OCI-LY7 (cell line): ENCODE measurements at regions not wholly inside any gene's neighbourhood (a gene's known extent, or its start where the extent isn't known, plus 50 kb on each side); places are given as distances from the start of the nearest gene placed in this dataset.

Experiments used
- BruUV-seq: library from RNA; stranded (reverse); fragments of 400-500 nt; replicated peaks from 2 replicates; lab custom pipeline; 2021; lab: Mats Ljungman, UMichigan
- CTCF ChIA-PET: fragments of 300-600 bp; sonication (Branson Sonifier 250); formaldehyde crosslinking; loops from one replicate; lab custom pipeline; 2022; ENCODE audit warnings: antibody characterized with exemption; ENCODE audit not compliant: unreplicated experiment; lab: Charles Lee
- POLR2A ChIA-PET: fragments of 300-600 bp; sonication (Branson Sonifier 250); formaldehyde crosslinking; loops from one replicate; lab custom pipeline; 2022; ENCODE audit warnings: antibody characterized with exemption; lab: Charles Lee
- DNase-seq: peaks from one replicate; pipeline ENCODE4 v3.0.0-alpha.2; 2015; ENCODE audit warnings: low spot score
- H2AFZ ChIP-seq: fragments of 200-600 bp; sonication (generic), shearing (Covaris generic); 2 replicates; pipeline ENCODE4 v1.6.1; 2014; ENCODE audit warnings: mild to moderate bottlenecking, antibody characterized with exemption, low read length, moderate library complexity
- H3K27ac ChIP-seq: fragments of 200-600 bp; sonication (generic); 2 replicates; pipeline ENCODE4 v1.5.1; 2014; ENCODE audit warnings: mixed run types, low read depth, mild to moderate bottlenecking, moderate library complexity, low read length, inconsistent platforms; ENCODE audit not compliant: poor library complexity, severe bottlenecking
- H3K36me3 ChIP-seq: fragments of 200-600 bp; sonication (generic); 2 replicates; pipeline ENCODE4 v1.6.1; 2014; ENCODE audit warnings: mild to moderate bottlenecking, antibody characterized with exemption, low read length, moderate library complexity, mixed read lengths; ENCODE audit not compliant: insufficient read depth
- H3K4me1 ChIP-seq: fragments of 200-600 bp; sonication (generic); 2 replicates; pipeline ENCODE4 v1.5.1; 2014; ENCODE audit warnings: mild to moderate bottlenecking, low read length; ENCODE audit not compliant: insufficient read depth, poor library complexity, severe bottlenecking
- H3K4me2 ChIP-seq: fragments of 200-600 bp; sonication (generic); 2 replicates; pipeline ENCODE4 v1.6.1; 2014; ENCODE audit warnings: mild to moderate bottlenecking, low read length
- H3K4me3 ChIP-seq: fragments of 200-600 bp; sonication (generic); 2 replicates; pipeline ENCODE4 v1.5.1; 2014; ENCODE audit warnings: mild to moderate bottlenecking, low read depth, low read length; ENCODE audit not compliant: poor library complexity, severe bottlenecking
- H3K79me2 ChIP-seq: fragments of 200-600 bp; sonication (generic); 2 replicates; pipeline ENCODE4 v1.6.1; 2016; ENCODE audit warnings: low read depth, mild to moderate bottlenecking, low read length, moderate library complexity, mixed read lengths; ENCODE audit not compliant: insufficient read depth
- H3K9me2 ChIP-seq: fragments of 200-600 bp; sonication (generic); 2 replicates; pipeline ENCODE4 v1.6.1; 2016; ENCODE audit warnings: mild to moderate bottlenecking, low read length, mixed read lengths; ENCODE audit not compliant: insufficient read depth
- H3K9me3 ChIP-seq: fragments of 200-600 bp; sonication (generic); 2 replicates; pipeline ENCODE4 v1.6.1; 2014; ENCODE audit warnings: mild to moderate bottlenecking, mixed run types, low read length, mixed read lengths
- H4K20me1 ChIP-seq: fragments of 200-600 bp; sonication (generic); 2 replicates; pipeline ENCODE4 v1.6.1; 2014; ENCODE audit warnings: mild to moderate bottlenecking, antibody characterized with exemption, low read length, moderate library complexity, mixed read lengths; ENCODE audit not compliant: insufficient read depth
- EZH2phosphoT487 ChIP-seq: fragments of 200-600 bp; sonication (generic); IDR thresholded peaks from 2 replicates; pipeline ENCODE4 v1.6.1; 2018; ENCODE audit warnings: low read depth, borderline replicate concordance, mild to moderate bottlenecking, mixed run types, antibody characterized with exemption, low read length, moderate library complexity, mixed read lengths
- intact Hi-C: fragments of 100-400 bp; cut with micrococcal nuclease; formaldehyde crosslinking; loops from one replicate; pipeline ENCODE4 v1.10.0; 2022; ENCODE audit not compliant: unreplicated experiment
- TF ChIP-seq, protein P1 (sequence below): fragments of 200-600 bp; sonication (generic); conservative IDR thresholded peaks from 2 replicates; pipeline ENCODE4 v1.5.1; 2014; ENCODE audit warnings: mild to moderate bottlenecking, antibody characterized with exemption, low read length, moderate library complexity, mixed read lengths

DNA sequence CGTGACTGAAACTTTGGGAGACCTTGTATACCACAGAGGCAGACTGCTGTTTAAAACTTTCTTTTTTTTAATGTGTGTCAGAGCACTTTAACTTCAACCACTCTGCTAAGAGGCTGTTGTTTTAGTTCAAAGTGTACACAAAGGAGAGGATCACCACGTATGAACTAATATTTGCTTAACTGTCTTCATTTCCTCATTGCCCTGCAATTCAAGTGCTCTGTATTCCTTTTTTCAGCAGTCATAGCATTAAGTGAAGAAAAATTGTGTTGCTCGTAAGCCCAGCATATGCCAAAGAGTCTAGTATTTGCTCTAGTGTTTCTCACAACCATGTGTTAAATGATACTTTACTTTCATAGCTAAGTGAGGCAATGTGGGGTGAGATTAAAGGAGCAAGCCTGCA lies 63.0 kb upstream of the HHIP start:
- POLR2A ChIA-PET = interaction anchor here (0.7 to 0.8 kb wide), 2 partner anchors 10 to 46 kb away, joined by 4 to 6 read pairs; no protein-coding TSS in a partner anchor

DNA sequence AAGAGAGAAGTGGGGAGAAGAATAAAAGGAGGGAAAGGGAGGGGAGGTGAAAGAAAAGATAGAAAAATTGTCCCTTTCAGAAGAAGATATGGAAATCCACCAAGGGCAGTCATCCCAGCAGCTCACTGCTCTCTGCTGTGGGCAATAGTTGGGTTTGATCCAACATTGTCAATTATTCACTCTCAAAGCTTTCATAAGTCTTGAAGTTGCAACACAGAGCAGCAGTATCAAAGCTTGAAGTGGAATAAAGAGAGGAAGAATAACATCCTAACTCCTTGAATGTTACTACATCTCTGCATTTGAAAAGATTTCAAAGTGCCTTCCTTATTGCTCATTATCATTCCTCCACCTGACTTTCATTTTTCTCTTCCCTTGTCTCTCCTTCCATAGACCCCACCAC lies 62.3 kb upstream of the HHIP start:
- ChIA-PET CTCF (no interaction called here), POLR2A (interaction anchor here (0.7 kb wide), 1 partner anchor 45 kb away, joined by 6 read pairs; no protein-coding TSS in a partner anchor)
- TF ChIP-seq, protein P1, sequence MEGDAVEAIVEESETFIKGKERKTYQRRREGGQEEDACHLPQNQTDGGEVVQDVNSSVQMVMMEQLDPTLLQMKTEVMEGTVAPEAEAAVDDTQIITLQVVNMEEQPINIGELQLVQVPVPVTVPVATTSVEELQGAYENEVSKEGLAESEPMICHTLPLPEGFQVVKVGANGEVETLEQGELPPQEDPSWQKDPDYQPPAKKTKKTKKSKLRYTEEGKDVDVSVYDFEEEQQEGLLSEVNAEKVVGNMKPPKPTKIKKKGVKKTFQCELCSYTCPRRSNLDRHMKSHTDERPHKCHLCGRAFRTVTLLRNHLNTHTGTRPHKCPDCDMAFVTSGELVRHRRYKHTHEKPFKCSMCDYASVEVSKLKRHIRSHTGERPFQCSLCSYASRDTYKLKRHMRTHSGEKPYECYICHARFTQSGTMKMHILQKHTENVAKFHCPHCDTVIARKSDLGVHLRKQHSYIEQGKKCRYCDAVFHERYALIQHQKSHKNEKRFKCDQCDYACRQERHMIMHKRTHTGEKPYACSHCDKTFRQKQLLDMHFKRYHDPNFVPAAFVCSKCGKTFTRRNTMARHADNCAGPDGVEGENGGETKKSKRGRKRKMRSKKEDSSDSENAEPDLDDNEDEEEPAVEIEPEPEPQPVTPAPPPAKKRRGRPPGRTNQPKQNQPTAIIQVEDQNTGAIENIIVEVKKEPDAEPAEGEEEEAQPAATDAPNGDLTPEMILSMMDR = no peak

More for the DNA sequence above, 63.0 kb upstream of the HHIP start:
- Histone ChIP-seq H3K4me3 (no peak overlapping the region), H3K79me2 (no peaks in the 10 kb centered on the region), H3K9me3 (no peaks in the 10 kb centered on the region), H4K20me1 (no peaks in the 10 kb centered on the region), H3K9me2 (no peaks in the 10 kb centered on the region), H3K4me1 (no peaks in the 10 kb centered on the region), H3K27ac (no peak overlapping the region), H3K36me3 (no peaks in the 10 kb centered on the region), H3K4me2 (no peak overlapping the region), H2AFZ (no peak overlapping the region)
- intact Hi-C loops = no loop called here
- DNase-seq = no peak
- TF ChIP-seq EZH2phosphoT487 = no peak
- TF ChIP-seq, protein P1 = no peak
- CTCF ChIA-PET = no interaction called here
- BruUV-seq = no TSS peak

DNA sequence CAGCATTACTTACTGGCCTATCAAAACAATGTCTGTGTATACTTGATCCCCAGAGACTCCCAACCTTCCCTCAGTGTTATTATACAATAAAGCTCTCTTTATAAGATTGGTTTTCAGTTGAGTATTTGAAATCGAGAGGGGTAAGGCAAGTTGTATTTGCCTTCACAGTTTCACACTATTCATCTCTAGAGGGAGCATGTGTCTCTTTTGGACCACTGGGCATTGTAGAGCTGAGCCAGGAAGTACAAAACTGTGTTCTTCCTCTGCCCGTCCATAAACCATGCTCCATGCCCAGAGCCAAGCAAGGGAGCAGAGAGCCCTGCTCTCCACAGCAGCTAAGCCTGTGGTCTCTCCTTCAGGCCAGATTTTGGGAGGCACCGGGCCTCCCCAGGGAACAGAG lies 61.5 kb upstream of the HHIP start:
- no peaks in the 10 kb centered on the region for H4K20me1 ChIP-seq
- H2AFZ ChIP-seq = no peak overlapping the region
- intact Hi-C loops = no loop called here
- H3K79me2 ChIP-seq = no peaks in the 10 kb centered on the region
- H3K36me3 ChIP-seq = no peaks in the 10 kb centered on the region
- H3K4me2 ChIP-seq = no peak overlapping the region
- DNase-seq = no peak
- no TSS peak for BruUV-seq
- no peaks in the 10 kb centered on the region for H3K9me3 ChIP-seq
- H3K4me1 ChIP-seq = no peaks in the 10 kb centered on the region
- POLR2A ChIA-PET = no interaction called here
- CTCF ChIA-PET = no interaction called here
- H3K27ac ChIP-seq = no peak overlapping the region
- H3K4me3 ChIP-seq = no peak overlapping the region
- no peaks in the 10 kb centered on the region for H3K9me2 ChIP-seq
- TF ChIP-seq, protein P1 = no peak
- no peak for TF ChIP-seq EZH2phosphoT487

More for the DNA sequence above, 62.3 kb upstream of the HHIP start:
- no peak overlapping the region for H2AFZ ChIP-seq
- intact Hi-C loops = no loop called here
- no TSS peak for BruUV-seq
- no peaks in the 10 kb centered on the region for H3K79me2 ChIP-seq
- no peaks in the 10 kb centered on the region for H3K9me3 ChIP-seq
- H4K20me1 ChIP-seq = no peaks in the 10 kb centered on the region
- no peak overlapping the region for H3K4me3 ChIP-seq
- DNase-seq = no peak
- no peaks in the 10 kb centered on the region for H3K4me1 ChIP-seq
- H3K36me3 ChIP-seq = no peaks in the 10 kb centered on the region
- no peak overlapping the region for H3K4me2 ChIP-seq
- H3K27ac ChIP-seq = no peak overlapping the region
- no peaks in the 10 kb centered on the region for H3K9me2 ChIP-seq
